GM12878 (cell line): ENCODE measurements at regions not wholly inside any gene's neighbourhood (a gene's known extent, or its start where the extent isn't known, plus 50 kb on each side); places are given as distances from the start of the nearest gene placed in this dataset.

Experiments used
- ATF7 ChIP-seq: fragments of 450-650 bp; IDR thresholded peaks from 2 replicates; pipeline ENCODE4 v1.6.1; 2016; ENCODE audit warnings: low read depth, mild to moderate bottlenecking
- HDAC2 ChIP-seq: fragments of 200-600 bp; sonication (generic); IDR thresholded peaks from 2 replicates; pipeline ENCODE4 v1.6.1; 2017
- NFIC ChIP-seq: IDR thresholded peaks from 2 replicates; pipeline ENCODE4 v1.6.1; 2012; ENCODE audit warnings: low read depth, mild to moderate bottlenecking, inconsistent platforms, low read length, moderate library complexity
- POLR2A ChIP-seq: IDR thresholded peaks from 2 replicates; pipeline ENCODE4 v1.6.1; 2011; ENCODE audit warnings: low read depth, mild to moderate bottlenecking, low read length
- SRF ChIP-seq, 2 experiments: IDR thresholded peaks; 2 replicates each; pipeline ENCODE4 v1.6.1; 2011; ENCODE audit warnings: low read depth in 2 of 2, low read length in 2 of 2, mild to moderate bottlenecking in 1 of 2, moderate library complexity in 1 of 2
- TCF12 ChIP-seq: IDR thresholded peaks from 2 replicates; pipeline ENCODE4 v1.6.1; 2011; ENCODE audit warnings: low read depth, mild to moderate bottlenecking, low read length
- TCF3 ChIP-seq: IDR thresholded peaks from 2 replicates; pipeline ENCODE4 v1.6.1; 2012; ENCODE audit warnings: low read depth, mild to moderate bottlenecking, low read length, borderline replicate concordance; ENCODE audit not compliant: insufficient read depth
- TF ChIP-seq, protein P1 (sequence below): IDR thresholded peaks from 2 replicates; pipeline ENCODE4 v1.6.1; 2012; ENCODE audit warnings: improper control_type of control experiment, low read depth, low read length; ENCODE audit not compliant: insufficient replicate concordance
- TF ChIP-seq, protein P2 (sequence below): IDR thresholded peaks from 2 replicates; pipeline ENCODE4 v1.6.1; 2012; ENCODE audit warnings: low read depth, low read length, improper control_type of control experiment

GRCh38 chr7:25558605-25559004 is 330.3 kb upstream of the NPVF start (continued):
- no peak for TF ChIP-seq NFIC
- TF ChIP-seq TCF3, result no peak
- TF ChIP-seq POLR2A, result no peak
- no peak for TF ChIP-seq TCF12
- TF ChIP-seq HDAC2, result no peak
- TF ChIP-seq, protein P1, sequence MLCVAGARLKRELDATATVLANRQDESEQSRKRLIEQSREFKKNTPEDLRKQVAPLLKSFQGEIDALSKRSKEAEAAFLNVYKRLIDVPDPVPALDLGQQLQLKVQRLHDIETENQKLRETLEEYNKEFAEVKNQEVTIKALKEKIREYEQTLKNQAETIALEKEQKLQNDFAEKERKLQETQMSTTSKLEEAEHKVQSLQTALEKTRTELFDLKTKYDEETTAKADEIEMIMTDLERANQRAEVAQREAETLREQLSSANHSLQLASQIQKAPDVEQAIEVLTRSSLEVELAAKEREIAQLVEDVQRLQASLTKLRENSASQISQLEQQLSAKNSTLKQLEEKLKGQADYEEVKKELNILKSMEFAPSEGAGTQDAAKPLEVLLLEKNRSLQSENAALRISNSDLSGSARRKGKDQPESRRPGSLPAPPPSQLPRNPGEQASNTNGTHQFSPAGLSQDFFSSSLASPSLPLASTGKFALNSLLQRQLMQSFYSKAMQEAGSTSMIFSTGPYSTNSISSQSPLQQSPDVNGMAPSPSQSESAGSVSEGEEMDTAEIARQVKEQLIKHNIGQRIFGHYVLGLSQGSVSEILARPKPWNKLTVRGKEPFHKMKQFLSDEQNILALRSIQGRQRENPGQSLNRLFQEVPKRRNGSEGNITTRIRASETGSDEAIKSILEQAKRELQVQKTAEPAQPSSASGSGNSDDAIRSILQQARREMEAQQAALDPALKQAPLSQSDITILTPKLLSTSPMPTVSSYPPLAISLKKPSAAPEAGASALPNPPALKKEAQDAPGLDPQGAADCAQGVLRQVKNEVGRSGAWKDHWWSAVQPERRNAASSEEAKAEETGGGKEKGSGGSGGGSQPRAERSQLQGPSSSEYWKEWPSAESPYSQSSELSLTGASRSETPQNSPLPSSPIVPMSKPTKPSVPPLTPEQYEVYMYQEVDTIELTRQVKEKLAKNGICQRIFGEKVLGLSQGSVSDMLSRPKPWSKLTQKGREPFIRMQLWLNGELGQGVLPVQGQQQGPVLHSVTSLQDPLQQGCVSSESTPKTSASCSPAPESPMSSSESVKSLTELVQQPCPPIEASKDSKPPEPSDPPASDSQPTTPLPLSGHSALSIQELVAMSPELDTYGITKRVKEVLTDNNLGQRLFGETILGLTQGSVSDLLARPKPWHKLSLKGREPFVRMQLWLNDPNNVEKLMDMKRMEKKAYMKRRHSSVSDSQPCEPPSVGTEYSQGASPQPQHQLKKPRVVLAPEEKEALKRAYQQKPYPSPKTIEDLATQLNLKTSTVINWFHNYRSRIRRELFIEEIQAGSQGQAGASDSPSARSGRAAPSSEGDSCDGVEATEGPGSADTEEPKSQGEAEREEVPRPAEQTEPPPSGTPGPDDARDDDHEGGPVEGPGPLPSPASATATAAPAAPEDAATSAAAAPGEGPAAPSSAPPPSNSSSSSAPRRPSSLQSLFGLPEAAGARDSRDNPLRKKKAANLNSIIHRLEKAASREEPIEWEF, result no peak
- TF ChIP-seq, protein P2, sequence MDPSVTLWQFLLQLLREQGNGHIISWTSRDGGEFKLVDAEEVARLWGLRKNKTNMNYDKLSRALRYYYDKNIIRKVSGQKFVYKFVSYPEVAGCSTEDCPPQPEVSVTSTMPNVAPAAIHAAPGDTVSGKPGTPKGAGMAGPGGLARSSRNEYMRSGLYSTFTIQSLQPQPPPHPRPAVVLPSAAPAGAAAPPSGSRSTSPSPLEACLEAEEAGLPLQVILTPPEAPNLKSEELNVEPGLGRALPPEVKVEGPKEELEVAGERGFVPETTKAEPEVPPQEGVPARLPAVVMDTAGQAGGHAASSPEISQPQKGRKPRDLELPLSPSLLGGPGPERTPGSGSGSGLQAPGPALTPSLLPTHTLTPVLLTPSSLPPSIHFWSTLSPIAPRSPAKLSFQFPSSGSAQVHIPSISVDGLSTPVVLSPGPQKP, result no peak
- no peak for TF ChIP-seq SRF (IDR thresholded peaks at IDR 0.05; ENCODE audit: low read depth in 2 of 2, low read length in 2 of 2)
- TF ChIP-seq ATF7, result no peak
